ENCODE measurements at regions not wholly inside any gene's neighbourhood (a gene's known extent, or its start where the extent isn't known, plus 50 kb on each side); places are given as distances from the start of the nearest gene placed in this dataset.

GRCh38 chr2:9113262-9113661 lies 93.3 kb upstream of the ASAP2 start:
- H3K9ac ChIP-seq (ENCODE audit: control insufficient read depth, insufficient read depth, low read length) = no peak overlapping the region
- H3K79me2 ChIP-seq (ENCODE audit: control insufficient read depth, insufficient read depth, low read length) = no peaks in the 10 kb centered on the region
- RAD21 ChIA-PET (ENCODE audit: unreplicated experiment) = interaction anchor here (1.0 to 2.3 kb wide), 6 partner anchors 13 to 421 kb away, joined by 3 to 18 read pairs (median 5); no protein-coding TSS in a partner anchor
- no peak for DNase-seq (ENCODE audit: low read depth, low spot score)
- intact Hi-C loops (cut with micrococcal nuclease; ENCODE audit: unreplicated experiment) (no loop called here), in situ Hi-C loops (cut with MboI) (no loop called here)
- H3K4me2 ChIP-seq (ENCODE audit: control insufficient read depth, insufficient read depth) = no peak overlapping the region
- H3K36me3 ChIP-seq (ENCODE audit: control insufficient read depth in 2 of 2, insufficient read depth in 2 of 2, low read length in 1 of 2) = no peaks in the 10 kb centered on the region
- H2AFZ ChIP-seq (ENCODE audit: control insufficient read depth, low read depth, low read length) = no peak overlapping the region
- CTCF ChIA-PET = interaction anchor here (0.7 to 5.3 kb wide), 11 partner anchors 21 to 1994 kb away, joined by 3 to 47 read pairs (median 3); no protein-coding TSS in a partner anchor
- ATAC-seq = no peak
- no peak overlapping the region for H3K4me3 ChIP-seq
- no peaks in the 10 kb centered on the region for H3K9me3 ChIP-seq (replicated peaks; ENCODE audit: control insufficient read depth, insufficient read depth, low read length)
- FAIRE-seq = no peak
- H3K27ac ChIP-seq (ENCODE audit: control insufficient read depth, insufficient read depth) = no peak overlapping the region
- no peaks in the 10 kb centered on the region; a peak in 1 of 4 replicates for H3K27me3 ChIP-seq (replicated peaks in 1 of 2; ENCODE audit: control insufficient read depth in 2 of 2, insufficient read depth in 2 of 2, low read length in 1 of 2)
- no peaks in the 10 kb centered on the region for H3K4me1 ChIP-seq (ENCODE audit: control insufficient read depth, insufficient read depth, low read length)
- SMC1A ChIA-PET (ENCODE audit: uncharacterized antibody, unreplicated experiment) = interaction anchor here (0.6 to 3.4 kb wide), 9 partner anchors 12 to 353 kb away, joined by 3 to 21 read pairs (median 4); no protein-coding TSS in a partner anchor
- no TSS peak for BruUV-seq (replicated peaks)
- POLR2A ChIA-PET = interaction anchor here (0.6 kb wide), 1 partner anchor 409 kb away, joined by 5 read pairs; no protein-coding TSS in a partner anchor
- 33% methylated on average over 6 of the region's 6 CpGs for WGBS (ENCODE audit: insufficient coverage, insufficient replicate concordance, low lambda C conversion rate, missing lambda C conversion rate)
- H4K20me1 ChIP-seq (ENCODE audit: control insufficient read depth, insufficient read depth) = no peaks in the 10 kb centered on the region
- no peak for TF ChIP-seq ZNF622 (IDR thresholded peaks at IDR 0.05)

GRCh38 chr2:9112079-9112721 lies 94.4 kb upstream of the ASAP2 start:
- WGBS (ENCODE audit: insufficient coverage, insufficient replicate concordance, low lambda C conversion rate, missing lambda C conversion rate) = 47% methylated on average over 23 of the region's 23 CpGs
- RAD21 ChIA-PET (ENCODE audit: unreplicated experiment) = interaction anchor here (0.7 to 2.2 kb wide), 3 partner anchors 20 to 919 kb away, joined by 3 to 8 read pairs (median 7); no protein-coding TSS in a partner anchor
- intact Hi-C loops (cut with micrococcal nuclease; ENCODE audit: unreplicated experiment) (no loop called here), in situ Hi-C loops (cut with MboI) (no loop called here)
- Histone ChIP-seq H3K9me3 (replicated peaks; ENCODE audit: control insufficient read depth, insufficient read depth, low read length) (no peaks in the 10 kb centered on the region), H3K9ac (ENCODE audit: control insufficient read depth, insufficient read depth, low read length) (no peak overlapping the region), H3K79me2 (ENCODE audit: control insufficient read depth, insufficient read depth, low read length) (no peaks in the 10 kb centered on the region), H4K20me1 (ENCODE audit: control insufficient read depth, insufficient read depth) (no peaks in the 10 kb centered on the region), H3K4me3 (no peak overlapping the region), H3K4me1 (ENCODE audit: control insufficient read depth, insufficient read depth, low read length) (no peaks in the 10 kb centered on the region), H3K4me2 (ENCODE audit: control insufficient read depth, insufficient read depth) (no peak overlapping the region), H3K27me3 (replicated peaks in 1 of 2; ENCODE audit: control insufficient read depth in 2 of 2, insufficient read depth in 2 of 2, low read length in 1 of 2) (no peaks in the 10 kb centered on the region; a peak in 1 of 4 replicates), H3K36me3 (ENCODE audit: control insufficient read depth in 2 of 2, insufficient read depth in 2 of 2, low read length in 1 of 2) (no peaks in the 10 kb centered on the region), H2AFZ (ENCODE audit: control insufficient read depth, low read depth, low read length) (no peak overlapping the region), H3K27ac (ENCODE audit: control insufficient read depth, insufficient read depth) (no peak overlapping the region)
- CTCF ChIA-PET = interaction anchor here (5.3 kb wide), 1 partner anchor 239 kb away, joined by 47 read pairs; no protein-coding TSS in a partner anchor
- POLR2A ChIA-PET = interaction anchor here (0.6 kb wide), 1 partner anchor 54 kb away, joined by 3 read pairs; no protein-coding TSS in a partner anchor
- SMC1A ChIA-PET (ENCODE audit: uncharacterized antibody, unreplicated experiment) = interaction anchor here (1.4 to 3.4 kb wide), 5 partner anchors 20 to 240 kb away, joined by 3 to 21 read pairs (median 5); no protein-coding TSS in a partner anchor
- no TSS peak for BruUV-seq (replicated peaks)
- FAIRE-seq = no peak
- no peak for ATAC-seq
- no peak for DNase-seq (ENCODE audit: low read depth, low spot score)
- TF ChIP-seq CEBPZ (IDR thresholded peaks at IDR 0.05; ENCODE audit: low read depth, low read length) (no peak), E4F1 (IDR thresholded peaks at IDR 0.05; ENCODE audit: borderline replicate concordance, partially characterized antibody) (no peak), PAX5 (IDR thresholded peaks at IDR 0.05; ENCODE audit: borderline replicate concordance, low read depth, low read length) (no peak), NFXL1 (IDR thresholded peaks at IDR 0.05; ENCODE audit: borderline replicate concordance) (no peak), BCLAF1 (IDR thresholded peaks at IDR 0.05) (no peak)
